ENCODE measurements at regions not wholly inside any gene's neighbourhood (a gene's known extent, or its start where the extent isn't known, plus 50 kb on each side); places are given as distances from the start of the nearest gene placed in this dataset.

GRCh38 chr10:57785068-57785467 lies 482.6 kb downstream of the IPMK start:
- no peak for DNase-seq

DNA sequence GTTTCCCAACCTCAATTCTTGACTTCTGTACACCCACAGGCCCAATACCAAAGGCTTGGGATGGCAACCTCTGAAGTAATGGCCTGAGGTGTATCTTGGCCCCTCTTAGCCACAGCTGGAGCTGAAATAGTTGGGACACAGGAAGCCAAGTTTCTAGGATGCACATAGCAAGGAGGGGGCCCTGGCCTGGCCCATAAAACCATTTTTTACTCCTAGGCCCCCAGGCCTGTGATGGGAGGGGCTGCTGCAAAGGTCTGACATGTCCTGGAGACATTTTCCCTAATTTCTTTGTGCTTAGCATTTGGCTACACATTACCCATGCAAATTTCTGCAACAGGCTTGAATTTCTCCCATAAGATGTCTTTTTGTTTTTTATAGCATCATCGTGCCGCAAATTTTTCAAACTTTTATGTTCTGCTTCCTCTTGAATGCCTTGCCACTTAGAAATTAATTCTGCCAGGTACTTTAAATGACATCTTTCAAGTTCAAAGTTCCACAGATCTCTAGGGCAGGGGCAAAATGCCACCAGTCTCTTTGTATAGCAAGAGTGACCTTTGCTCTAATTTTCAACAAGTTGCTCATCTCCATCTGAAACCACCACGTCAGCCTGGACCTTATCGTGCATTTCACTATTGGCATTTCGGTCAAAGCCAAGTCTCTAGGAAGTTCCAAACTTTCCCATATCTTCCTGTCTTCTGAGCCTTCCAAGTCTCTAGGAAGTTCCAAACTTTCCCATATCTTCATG lies 490.8 kb downstream of the IPMK start:
- DNase-seq: no peak

GRCh38 chr10:57775250-57775649 lies 492.4 kb downstream of the IPMK start:
- no peak for DNase-seq

GRCh38 chr10:57769298-57769697 lies 498.4 kb downstream of the IPMK start:
- DNase-seq: no peak

DNA sequence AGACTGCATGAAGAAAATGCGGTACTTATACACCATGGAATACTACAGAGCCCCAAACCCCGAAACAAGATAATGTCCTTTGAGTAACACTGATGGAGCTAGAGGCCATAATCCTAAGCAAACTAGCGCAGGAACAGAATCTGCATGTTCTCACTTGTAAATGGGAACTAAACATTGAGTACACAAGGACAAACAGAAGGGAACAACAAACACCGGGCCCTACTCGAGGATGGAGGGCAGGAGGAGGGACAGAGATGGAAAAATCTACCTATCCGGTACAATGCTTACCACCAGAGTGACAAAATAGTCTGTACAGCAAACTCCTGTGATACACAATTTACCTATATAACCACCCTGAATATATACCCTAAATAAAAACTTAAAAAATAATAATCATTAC lies 507.9 kb downstream of the IPMK start:
- no peak for DNase-seq

- no peak for DNase-seq
Observed at GRCh38 chr10:57754803-57755202, 512.9 kb downstream of the IPMK start.

DNA sequence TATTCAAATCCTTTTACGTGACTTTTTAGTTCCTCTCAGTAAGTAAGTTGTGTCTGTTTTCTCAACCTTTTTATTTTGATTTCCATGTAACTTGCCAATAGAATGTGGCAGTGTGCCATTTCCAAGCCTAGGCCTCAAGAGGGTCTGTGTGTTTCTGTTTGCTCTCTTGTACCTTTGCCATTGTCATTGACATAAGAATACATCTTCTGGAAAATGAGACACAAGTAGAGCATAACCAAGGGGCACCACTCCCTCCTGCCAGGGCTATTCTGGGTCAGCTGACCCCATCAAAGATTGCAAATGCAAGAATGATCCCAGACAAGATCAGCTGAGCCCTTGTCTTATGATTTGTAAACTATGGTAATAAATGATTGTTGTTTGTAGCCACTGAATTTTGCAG lies 524.0 kb downstream of the IPMK start:
- peak in 1 of 2 experiments; percentile 0 for DNase-seq

DNA sequence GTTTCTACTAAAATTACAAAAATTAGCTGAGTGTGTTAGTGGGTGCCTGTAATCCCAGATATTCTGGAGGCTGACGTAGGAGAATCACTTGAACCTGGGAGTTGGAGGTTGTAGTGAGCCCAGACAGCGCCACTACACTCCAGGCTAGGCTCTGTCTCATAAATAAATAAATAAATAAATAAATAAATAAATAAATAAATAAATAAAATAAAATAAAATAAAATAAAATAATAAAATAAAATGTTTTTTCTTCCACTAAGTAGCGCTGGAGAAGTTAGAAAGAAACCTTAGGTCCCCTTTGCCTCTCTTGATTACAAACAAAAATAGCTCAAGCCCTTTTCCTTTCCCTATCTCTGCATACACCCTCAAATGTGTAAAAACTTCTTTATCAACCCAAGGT lies 525.9 kb downstream of the IPMK start:
- no peak for DNase-seq

DNA sequence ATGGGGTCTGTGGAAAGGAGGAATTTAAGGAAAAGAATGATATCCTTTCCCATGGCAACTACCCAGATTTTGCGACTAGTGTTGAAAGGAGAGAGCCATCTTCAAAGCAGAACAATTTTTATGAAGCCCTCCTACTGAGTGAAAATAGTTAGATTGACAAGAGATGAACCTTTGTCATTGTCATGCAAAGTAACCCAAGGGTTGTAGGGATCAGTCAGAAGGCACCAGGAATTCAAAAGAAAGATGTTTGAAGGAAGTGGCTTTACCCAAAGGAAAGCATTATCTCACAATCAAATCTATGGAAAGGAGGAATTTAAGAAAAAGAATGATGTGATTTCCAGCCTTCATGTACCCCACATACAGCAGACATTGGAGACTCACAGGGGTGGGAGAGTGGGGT lies 544.4 kb downstream of the IPMK start:
- no peak for DNase-seq

DNA sequence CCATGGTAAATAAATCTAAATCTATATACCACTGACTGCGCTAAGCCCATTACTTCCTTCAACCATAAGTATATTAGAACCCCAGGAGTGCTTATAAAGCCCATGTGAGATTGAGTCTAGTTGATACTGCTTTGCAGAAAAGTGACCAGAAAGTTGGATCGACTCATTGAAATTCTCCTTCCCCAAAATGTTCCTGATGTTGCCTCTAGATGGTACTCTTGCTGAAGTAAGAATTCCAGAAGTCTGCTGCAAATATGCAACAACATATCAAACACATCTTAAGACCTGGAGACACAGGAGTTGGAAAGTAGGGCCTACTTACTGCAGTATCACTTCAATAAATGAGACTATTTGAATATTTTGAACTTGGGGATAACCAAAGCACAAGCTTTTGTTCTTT lies 550.8 kb downstream of the IPMK start:
- no peak for DNase-seq

DNA sequence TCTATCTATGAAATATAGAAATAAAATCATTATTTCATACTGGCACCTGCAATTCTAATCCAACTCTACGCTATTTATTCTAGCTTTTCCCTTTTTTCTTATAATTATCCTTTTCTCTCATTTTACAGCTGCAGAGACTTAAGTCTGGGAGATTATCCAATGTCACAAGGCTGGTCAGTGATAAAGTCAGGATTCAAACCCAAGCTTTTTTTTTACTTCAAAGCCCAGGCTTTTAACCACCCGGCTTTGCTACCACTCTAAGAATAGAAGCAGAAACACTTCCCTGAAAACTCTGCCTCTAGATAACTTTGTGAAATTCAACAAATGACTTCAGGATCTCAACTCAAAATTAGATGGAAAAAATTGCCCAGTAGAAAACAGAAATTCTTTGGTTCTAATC lies 552.5 kb downstream of the IPMK start:
- DNase-seq: no peak

GRCh38 chr10:57707300-57707658 lies 560.4 kb downstream of the IPMK start:
- DNase-seq: no peak

DNA sequence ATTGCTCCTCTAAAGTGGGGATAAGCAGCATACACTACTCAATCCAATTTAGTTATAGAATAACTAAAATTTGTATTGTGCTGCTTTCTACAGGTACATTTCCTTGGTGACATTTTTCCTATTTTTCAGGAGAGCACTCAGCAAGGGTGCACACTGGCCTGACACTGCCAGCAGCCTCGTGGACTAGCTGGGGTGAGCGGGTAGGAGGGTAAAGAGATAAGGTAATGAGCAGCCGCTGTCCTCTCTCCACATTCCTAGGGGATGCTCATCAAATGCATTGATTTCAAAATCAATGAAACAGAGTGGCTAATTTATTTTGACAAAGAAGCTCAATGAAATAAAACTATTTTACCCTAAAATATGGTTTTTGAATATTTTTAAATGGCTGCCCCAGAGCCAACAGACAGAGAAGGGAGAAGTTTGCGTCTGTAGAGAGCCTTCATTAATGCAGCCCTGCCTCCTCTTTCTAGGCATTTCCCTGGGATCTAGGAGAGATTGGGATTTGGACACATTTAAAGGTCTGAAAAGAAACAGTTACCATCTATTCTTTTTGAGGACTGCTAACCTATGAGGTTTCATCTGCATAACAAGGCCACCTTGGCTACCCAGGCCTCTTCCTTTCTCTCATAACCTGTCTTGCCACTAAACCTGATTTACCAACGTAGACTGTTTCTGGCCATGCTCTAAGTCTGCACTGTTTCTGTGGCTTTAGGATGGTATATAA lies 561.0 kb downstream of the IPMK start:
- no peak for DNase-seq

DNA sequence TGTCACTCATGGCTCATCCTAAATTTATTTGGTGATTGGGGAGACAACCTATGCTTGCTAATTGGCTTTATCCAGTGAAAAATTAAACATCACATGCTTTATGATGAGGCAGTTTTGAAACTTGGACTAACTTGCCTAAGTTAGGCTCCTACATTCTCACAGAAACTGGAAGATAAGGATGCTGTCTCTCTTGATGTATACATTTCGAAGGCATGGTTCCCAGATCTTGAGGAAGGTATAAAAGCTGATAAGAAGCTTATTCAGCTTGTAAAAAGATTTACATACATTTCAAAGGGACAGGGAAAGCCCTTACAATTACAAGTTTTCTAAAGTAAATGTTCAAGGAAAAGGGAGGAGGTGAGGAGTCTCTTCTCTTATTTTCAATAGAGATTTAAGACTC lies 561.7 kb downstream of the IPMK start:
- no peak for DNase-seq

DNA sequence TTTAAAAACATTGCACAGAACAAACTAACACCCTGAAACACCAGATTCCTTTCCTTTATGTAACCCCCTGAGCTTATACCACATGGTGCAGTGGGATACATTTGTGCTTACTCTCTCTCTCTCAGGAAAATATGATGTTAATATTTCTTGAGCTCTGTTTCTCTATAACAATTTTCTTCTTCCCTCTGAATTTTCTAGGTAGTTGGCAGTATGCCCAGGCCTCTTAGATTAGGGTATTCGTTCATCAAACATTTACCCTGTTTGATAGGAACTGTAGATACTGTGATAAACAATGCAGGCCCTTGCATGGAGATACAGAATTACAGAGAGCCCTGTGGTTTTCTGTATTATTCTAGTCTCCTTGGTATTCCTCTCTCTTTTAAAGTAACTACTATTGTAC lies 567.8 kb downstream of the IPMK start:
- DNase-seq: no peak

- DNase-seq: no peak
Observed at GRCh38 chr10:57696641-57697040, 571.1 kb downstream of the IPMK start.

- no peak for DNase-seq
Observed at GRCh38 chr10:57694956-57695608, 572.6 kb downstream of the IPMK start.

DNA sequence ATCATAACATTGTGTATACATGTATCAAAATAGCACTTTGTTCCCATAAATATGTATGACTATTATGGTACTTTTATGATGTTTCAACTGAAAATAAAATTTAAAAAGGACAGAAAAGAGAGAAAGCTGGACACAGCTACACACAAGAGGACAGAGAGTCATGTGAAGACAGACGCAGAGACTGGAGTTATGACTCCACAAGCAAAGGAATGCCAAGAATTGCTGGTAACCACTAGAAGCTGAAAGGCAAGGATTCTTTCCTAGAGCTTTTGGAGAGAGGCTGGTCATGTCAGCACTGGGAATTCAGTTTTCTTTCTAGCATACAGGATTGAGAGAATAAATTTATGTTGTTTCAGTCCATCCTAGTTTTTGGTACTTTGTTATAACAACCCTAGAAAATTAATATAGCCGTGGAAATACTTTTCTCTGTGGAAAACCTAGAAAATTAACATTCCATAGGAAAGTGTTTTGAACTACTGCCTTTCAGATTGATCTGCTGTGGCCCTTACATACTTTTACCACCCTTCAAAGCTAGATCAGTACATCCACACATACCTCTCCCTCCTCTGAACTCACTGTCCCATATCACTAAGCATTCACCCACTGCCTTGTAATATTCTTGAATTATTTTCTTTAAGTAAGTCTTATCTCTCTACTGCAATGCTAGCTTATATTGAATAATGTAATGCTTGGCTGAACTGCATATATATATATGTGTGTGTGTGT lies 575.3 kb downstream of the IPMK start:
- DNase-seq: no peak

DNA sequence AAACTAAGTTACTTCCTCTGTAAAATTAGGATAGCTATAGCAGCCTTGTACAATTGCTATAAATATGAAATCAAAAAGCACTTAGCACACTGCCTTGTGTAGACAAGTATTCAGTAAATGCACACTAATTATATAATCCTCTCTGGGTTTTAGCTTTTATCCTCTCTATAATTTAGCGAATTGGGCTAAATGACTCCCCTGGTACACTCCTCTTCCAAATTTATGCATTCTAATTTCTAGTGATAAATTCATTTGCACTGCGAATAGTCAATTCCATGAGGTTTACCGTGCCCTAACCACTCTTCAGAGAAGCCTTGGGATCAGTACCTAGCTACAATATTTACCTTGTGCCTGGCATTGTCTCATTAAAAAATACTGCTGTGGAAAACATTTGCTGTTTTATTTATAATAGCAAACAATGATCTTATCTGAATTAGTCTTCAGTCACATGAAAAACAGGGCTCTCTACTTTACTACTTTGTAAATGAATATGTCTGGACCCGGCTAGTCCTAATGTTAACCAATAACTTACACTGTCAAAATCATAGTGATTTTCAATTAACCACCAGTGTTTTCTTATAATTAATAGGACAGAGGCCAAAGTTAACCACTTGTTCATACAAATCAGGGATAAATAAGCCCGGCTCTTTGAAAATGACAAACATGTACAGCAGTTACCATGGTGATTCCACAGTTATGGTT lies 577.9 kb downstream of the IPMK start:
- no peak for DNase-seq

DNA sequence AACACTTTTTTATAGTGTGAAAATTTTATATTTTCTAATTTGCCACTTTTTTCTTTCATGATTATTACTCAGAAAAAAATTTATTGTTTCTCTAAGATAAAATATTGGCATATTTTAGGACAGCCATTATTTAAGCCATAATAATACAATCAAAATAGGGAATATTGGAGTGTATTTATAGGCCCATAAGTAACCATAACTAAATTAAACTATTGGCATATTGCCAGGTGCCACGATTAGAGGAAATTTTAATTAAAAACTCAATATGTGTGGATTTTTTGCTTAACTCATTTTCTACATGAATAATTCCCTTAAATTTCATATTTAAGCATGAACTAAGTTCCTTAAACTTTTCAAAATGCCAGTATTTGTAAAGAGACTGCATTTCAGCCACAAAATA lies 587.8 kb downstream of the IPMK start:
- no peak for DNase-seq

GRCh38 chr10:57675125-57675524 lies 592.6 kb downstream of the IPMK start:
- no peak for DNase-seq

DNA sequence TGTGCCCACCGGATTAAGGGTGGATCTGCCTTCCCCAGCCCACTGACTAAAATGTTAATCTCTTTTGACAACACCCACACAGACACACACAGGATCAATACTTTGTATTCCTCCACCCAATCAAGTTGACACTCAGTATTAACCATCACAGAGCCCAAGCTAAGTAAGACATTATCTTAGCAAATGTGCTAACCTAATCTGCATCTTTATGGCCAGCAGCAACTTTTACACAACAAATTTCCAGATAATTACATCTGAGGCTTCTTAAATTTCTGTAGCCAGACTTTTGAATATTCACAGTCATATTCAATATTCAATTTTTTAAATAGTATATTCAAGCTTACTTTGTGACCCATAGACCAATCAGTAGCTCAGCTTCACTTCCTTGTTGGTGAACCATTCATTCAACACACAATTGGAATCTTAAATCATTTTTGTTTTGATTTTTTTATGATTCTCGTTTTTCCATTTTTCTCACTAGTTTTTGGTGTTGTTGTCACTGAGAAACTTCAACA lies 594.2 kb downstream of the IPMK start:
- DNase-seq: no peak

DNA sequence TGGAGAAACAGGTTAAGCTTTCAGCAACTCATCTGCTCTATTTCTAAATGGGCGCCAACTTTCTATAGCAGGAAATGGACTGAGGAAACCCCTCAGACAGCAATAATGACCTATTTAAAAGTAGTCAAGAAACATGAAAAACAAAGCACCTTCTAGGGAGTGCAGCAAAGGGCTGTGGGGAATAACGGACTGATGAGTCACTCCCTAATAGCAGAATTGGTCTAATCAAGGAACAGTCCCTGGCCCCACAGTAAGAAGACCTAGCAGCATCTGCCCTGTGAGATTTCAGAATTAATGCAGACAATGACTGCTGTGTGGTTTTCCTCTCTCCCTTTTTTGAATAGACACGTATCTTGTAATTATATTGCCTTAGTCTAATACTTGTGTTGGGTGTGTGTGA lies 602.9 kb downstream of the IPMK start:
- no peak for DNase-seq

Data from NCI-H446 (cell line).